ENCODE measurements at regions not wholly inside any gene's neighbourhood (a gene's known extent, or its start where the extent isn't known, plus 50 kb on each side); places are given as distances from the start of the nearest gene placed in this dataset.

DNA sequence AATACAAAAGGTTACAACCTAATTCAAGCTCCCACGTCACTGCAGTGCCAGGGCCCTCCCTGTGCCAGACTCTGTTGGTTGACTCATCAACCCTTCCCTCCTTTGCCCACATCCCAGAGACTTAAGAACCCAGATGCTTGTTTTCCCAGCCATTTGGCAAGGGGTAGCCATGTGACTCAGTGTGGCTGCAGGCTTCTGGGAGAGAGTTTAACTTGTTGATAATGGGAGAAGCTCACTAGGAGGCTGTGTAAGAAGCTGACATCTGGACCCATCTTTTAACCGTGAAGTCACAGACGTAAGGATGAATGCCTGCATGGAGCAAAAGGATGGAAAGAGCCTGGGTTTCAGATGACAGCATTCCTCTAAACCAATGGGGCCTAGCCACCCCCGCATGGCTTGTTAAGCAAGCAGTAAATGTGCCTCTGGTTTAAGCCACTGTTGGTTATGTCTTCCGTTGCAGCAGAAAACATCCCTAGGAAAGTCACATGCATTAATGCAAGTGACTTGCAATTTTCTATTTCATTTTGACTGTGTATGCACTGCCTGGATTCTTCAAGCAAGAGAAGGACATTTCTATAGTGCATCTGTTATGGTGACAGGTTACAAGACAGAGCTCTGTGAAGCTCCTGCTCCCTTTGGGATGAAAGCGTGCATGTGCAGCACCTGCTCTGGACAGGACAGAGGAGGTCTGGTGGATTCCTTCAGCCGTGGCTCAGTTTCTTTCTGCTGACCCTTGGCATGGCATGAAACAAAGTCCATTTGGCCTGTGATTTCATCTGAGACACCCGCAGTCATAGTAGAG is 57.5 kb upstream of the CREB5 start:
- DNase-seq (ENCODE audit: low read depth): peak; percentile 98
- H3K4me3 ChIP-seq (ENCODE audit: low read depth, low read length): no peak overlapping the region

DNA sequence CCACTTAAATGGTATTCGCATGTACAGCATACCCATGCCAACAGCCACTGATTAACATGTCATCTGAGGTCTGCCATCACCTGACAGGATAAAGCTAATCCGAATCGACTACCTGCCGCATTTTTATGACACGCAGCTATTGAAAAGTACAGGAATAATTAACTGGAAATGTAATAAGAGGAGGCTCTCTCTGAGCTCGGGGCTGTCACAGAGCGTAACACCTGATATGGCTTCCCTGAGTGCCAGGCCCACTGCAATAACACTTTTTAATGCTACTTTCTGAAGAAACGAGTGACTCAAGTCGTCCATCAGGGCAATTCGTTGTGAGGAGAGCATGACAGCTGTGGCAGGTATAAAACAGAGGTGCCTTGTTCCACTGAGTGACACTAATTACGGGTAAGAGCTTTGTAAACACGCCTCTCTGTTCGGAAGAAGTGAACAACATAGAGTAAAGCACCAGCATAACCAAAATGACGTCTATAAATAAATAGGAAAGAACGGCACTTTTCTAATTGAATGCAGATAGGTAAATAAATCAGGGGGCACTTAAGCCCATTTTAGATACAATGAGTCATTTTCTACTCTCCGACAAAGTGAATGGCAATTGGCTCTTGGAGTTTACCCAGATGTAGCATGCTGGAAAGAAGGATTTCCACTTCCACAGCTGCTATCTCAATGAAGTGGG is 56.5 kb upstream of the CREB5 start:
- no peak for DNase-seq (ENCODE audit: low read depth)

DNA sequence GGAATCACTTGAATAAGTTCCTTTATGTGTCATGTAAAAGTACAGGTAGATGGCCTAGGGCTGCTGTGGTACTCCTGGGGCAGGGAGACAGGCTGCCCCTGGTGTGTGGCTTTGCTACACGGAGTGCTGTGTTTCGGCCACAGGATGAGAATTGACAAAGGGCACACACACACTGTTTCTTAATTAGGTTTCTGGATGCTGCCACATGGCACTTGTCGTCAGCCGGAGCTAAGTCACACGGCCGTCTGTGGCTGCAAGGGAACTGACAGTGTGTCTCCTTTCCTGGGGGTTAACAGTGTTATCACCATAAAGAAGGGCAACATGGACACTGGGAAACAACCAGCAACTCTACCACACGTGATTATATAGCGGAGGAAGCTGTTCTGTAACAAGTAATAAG is 55.7 kb upstream of the CREB5 start:
- DNase-seq (ENCODE audit: low read depth): no peak

More for the DNA sequence above, 56.5 kb upstream of the CREB5 start:
- no peak overlapping the region for H3K4me3 ChIP-seq (ENCODE audit: low read depth, low read length)

DNA sequence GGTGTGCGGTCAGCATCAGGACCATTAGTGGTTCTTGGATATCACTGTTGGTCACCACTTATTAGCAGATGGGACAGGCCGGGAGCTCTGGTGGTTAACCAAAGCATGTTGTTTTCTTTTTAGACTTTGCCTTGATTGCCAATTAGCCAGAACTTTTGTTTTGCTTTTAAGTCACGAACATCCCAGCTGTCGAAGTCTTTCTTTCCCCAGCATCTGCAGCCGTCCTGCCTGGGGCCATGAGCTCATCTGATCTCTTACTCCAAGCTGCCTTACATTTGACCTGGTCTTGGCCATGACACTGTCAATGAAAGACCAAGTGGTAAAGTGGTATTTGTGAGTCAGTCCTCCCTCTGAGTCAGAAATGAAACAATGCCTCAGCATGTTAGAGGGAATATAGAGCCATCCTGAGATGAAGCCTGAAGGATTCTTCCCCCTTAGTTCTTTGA is 53.9 kb upstream of the CREB5 start:
- peak; percentile 91 for DNase-seq (ENCODE audit: low read depth)
- no peak overlapping the region for H3K4me3 ChIP-seq (ENCODE audit: low read depth, low read length)

More for the DNA sequence above, 55.7 kb upstream of the CREB5 start:
- no peak overlapping the region for H3K4me3 ChIP-seq (ENCODE audit: low read depth, low read length)

DNA sequence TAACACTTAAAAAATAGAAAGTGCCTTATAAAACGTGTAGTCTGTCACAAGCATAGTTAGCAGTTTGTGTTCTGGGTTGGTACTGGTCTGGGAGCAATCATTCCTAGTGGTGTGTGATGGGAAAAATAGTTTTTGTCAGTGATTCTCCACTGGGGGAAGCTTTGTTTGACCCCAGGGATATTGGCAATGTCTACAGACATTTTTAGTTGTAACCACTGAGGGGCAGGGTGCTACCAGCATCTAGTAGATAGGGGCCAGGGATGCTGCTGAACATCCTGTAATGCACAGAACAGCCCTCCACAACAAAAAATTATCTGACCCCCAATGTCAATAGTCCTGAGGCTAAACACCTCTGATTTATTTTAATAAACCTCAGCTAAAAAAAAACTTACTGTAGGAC is 51.6 kb upstream of the CREB5 start:
- no peak for DNase-seq (ENCODE audit: low read depth)

DNA sequence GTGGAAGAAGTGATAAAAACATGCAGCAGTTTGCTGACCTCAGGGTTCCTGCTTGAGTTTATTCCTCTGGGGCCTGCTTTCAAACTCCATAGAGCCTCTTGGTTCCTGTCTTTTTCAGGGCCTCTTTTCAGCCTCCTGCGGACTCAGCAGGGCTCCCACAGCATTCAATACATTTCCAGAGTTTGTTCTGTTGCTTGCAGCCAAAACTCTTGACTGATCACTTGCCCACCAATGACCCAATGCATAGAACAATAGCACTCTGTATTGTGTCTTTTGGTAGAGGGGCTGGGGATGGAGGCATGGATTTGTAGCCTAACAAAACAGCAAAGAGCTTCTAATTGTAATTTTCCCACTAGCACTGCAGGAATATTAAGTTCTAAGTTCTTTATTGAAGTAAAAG is 50.8 kb upstream of the CREB5 start:
- H3K4me3 ChIP-seq (ENCODE audit: low read depth, low read length): no peak overlapping the region
- no peak for DNase-seq (ENCODE audit: low read depth)

More for the DNA sequence above, 51.6 kb upstream of the CREB5 start:
- no peak overlapping the region for H3K4me3 ChIP-seq (ENCODE audit: low read depth, low read length)

DNA sequence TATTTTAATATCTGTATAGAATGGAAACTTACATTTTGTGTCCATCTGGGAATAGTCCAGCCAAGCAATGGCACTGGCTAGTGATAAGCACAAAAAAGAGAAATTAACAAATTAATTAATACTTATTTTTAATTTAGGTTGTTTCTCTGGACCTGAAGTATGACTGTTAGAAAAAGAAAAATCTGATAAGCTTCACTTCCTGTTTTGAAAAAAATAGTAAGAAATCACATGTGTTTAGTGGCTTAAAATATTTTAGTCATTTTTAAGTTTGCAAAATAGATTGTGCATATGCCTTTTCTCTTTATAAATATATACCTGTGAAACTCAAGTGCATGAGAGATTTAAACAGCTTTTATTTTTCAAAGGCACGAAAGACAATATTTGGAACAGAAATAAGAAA is 50.1 kb upstream of the CREB5 start:
- DNase-seq (ENCODE audit: low read depth): no peak
- H3K4me3 ChIP-seq (ENCODE audit: low read depth, low read length): no peak overlapping the region
